ENCODE measurements at regions not wholly inside any gene's neighbourhood (a gene's known extent, or its start where the extent isn't known, plus 50 kb on each side); places are given as distances from the start of the nearest gene placed in this dataset.

GRCh38 chr13:106373989-106374572 is 161.4 kb downstream of the EFNB2 start:
- TF ChIP-seq CTCF (IDR thresholded peaks at IDR 0.05) (no peak), POLR2A (IDR thresholded peaks at IDR 0.05) (no peak)

All from thyroid gland (tissue), 4 donors.